Fibroblast of the aortic adventitia (primary cell): ENCODE measurements at regions not wholly inside any gene's neighbourhood (a gene's known extent, or its start where the extent isn't known, plus 50 kb on each side); places are given as distances from the start of the nearest gene placed in this dataset.
A peak's percentile ranks its signal among the peaks of the same experiment; 100 is the strongest.

Experiments used
- DNase-seq: peaks from one replicate; pipeline ENCODE4 v3.0.0-alpha.2; 2010; ENCODE audit warnings: low read depth
- H3K4me3 ChIP-seq: 2 replicates; pipeline ENCODE4 v1.5.1; 2011; ENCODE audit warnings: low read depth, mild to moderate bottlenecking, control low read depth, low read length, moderate library complexity
- CTCF ChIP-seq: IDR thresholded peaks from 2 replicates; pipeline ENCODE4 v1.5.1; 2011; ENCODE audit warnings: mild to moderate bottlenecking, low read length, control low read depth, inconsistent platforms; ENCODE audit not compliant: insufficient read depth

GRCh38 chr10:71124921-71125748 lies 87.2 kb upstream of the UNC5B start:
- no peak for DNase-seq
- no peak overlapping the region for H3K4me3 ChIP-seq
- no peak for TF ChIP-seq CTCF

GRCh38 chr10:71125749-71126107 lies 86.6 kb upstream of the UNC5B start:
- no peak overlapping the region for H3K4me3 ChIP-seq
- DNase-seq = no peak
- no peak for TF ChIP-seq CTCF

GRCh38 chr10:71126432-71126831 lies 85.9 kb upstream of the UNC5B start:
- H3K4me3 ChIP-seq = no peak overlapping the region
- DNase-seq = no peak
- no peak for TF ChIP-seq CTCF

GRCh38 chr10:71127104-71127503 lies 85.3 kb upstream of the UNC5B start:
- no peak for DNase-seq
- no peak for TF ChIP-seq CTCF
- H3K4me3 ChIP-seq = no peak overlapping the region

- DNase-seq = no peak
- no peak for TF ChIP-seq CTCF
- H3K4me3 ChIP-seq = no peak overlapping the region
Observed at GRCh38 chr10:71127773-71128172, 84.6 kb upstream of the UNC5B start.

GRCh38 chr10:71128311-71128980 lies 83.9 kb upstream of the UNC5B start:
- DNase-seq = peak; percentile 52
- no peak overlapping the region for H3K4me3 ChIP-seq
- no peak for TF ChIP-seq CTCF
